ENCODE measurements at regions not wholly inside any gene's neighbourhood (a gene's known extent, or its start where the extent isn't known, plus 50 kb on each side); places are given as distances from the start of the nearest gene placed in this dataset.

DNA sequence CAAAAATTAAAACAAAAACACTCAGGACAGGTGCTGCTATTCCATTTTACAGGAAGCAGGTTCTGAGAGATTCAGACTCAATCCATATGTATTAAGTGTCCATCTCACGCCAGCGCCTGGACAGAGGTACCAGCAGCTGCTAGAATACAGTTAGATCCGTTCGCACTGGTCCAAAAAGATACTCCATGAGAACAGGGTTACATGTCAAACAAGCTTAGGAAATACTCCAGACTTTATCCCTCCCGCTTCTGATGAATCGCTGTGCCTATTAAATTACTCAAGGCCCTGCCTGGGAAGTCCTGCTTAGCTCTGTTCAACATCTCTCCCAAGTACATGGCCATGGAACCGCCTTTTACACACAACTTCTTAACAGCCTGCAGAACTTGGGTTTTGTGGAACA, 50.2 kb upstream of the SLC35C1 start:
- DNase-seq, result peak in 1 of 2 donors; percentile 56

DNA sequence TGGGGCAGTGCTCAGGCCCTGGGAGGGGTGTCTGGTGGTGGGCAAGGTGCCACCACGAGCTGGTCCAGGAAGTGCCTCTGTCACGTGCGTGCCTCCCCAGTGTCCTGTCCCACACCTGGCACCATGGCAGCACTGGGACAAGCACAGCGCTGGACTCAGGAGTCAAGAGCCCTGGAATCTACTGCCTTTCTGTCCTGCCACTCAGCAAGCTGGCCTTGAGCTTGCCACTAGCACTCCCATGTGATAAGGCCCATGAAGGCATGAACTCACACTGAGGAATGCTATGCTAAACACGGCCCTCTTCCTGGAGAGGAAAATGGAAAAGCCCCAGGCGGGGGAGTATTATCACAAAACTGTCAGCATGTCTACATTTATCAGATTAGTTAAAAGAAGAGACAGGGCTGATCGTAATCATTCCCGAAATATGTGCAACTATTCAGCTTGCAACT, 50.7 kb upstream of the SLC35C1 start:
- intact Hi-C loops (cut with DNase I; ENCODE audit: low total_unique reads), result no loop called here
- TF ChIP-seq POLR2AphosphoS5 (IDR thresholded peaks at IDR 0.05) (no peak), EP300 (IDR thresholded peaks at IDR 0.05) (no peak), POLR2A (IDR thresholded peaks at IDR 0.05) (no peak)
- TF ChIP-seq, protein P1, sequence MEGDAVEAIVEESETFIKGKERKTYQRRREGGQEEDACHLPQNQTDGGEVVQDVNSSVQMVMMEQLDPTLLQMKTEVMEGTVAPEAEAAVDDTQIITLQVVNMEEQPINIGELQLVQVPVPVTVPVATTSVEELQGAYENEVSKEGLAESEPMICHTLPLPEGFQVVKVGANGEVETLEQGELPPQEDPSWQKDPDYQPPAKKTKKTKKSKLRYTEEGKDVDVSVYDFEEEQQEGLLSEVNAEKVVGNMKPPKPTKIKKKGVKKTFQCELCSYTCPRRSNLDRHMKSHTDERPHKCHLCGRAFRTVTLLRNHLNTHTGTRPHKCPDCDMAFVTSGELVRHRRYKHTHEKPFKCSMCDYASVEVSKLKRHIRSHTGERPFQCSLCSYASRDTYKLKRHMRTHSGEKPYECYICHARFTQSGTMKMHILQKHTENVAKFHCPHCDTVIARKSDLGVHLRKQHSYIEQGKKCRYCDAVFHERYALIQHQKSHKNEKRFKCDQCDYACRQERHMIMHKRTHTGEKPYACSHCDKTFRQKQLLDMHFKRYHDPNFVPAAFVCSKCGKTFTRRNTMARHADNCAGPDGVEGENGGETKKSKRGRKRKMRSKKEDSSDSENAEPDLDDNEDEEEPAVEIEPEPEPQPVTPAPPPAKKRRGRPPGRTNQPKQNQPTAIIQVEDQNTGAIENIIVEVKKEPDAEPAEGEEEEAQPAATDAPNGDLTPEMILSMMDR (IDR thresholded peaks at IDR 0.05), result no peak
- Histone ChIP-seq H3K36me3 (no peaks in the 10 kb centered on the region), H3K4me1 (peaks cover 0 to 23% (median 9%) of the 10 kb centered on the region in 4 donors), H3K9me3 (no peaks in the 10 kb centered on the region), H3K27ac (no peak overlapping the region), H3K27me3 (peaks cover 0 to 62% (median 18%) of the 10 kb centered on the region in 3 donors), H3K4me3 (no peak overlapping the region)
- WGBS, 5 donors, result 40 to 57% (median 50%) methylated on average over 4 to 8 of the region's 8 CpGs
- peak in 1 of 2 donors; percentile 66 for DNase-seq

More for the DNA sequence above, 50.2 kb upstream of the SLC35C1 start:
- Histone ChIP-seq H3K27me3 (peaks cover 0 to 61% (median 18%) of the 10 kb centered on the region in 3 donors), H3K4me3 (no peak overlapping the region), H3K36me3 (no peaks in the 10 kb centered on the region), H3K27ac (no peak overlapping the region), H3K9me3 (no peaks in the 10 kb centered on the region), H3K4me1 (peaks cover 0 to 23% (median 9%) of the 10 kb centered on the region in 4 donors)
- intact Hi-C loops (cut with DNase I; ENCODE audit: low total_unique reads), result no loop called here
- no peak for TF ChIP-seq POLR2A (IDR thresholded peaks at IDR 0.05)
- TF ChIP-seq, protein P1 (IDR thresholded peaks at IDR 0.05), result no peak
- TF ChIP-seq EP300 (IDR thresholded peaks at IDR 0.05), result no peak
- no peak for TF ChIP-seq POLR2AphosphoS5 (IDR thresholded peaks at IDR 0.05)
- 82 to 89% (median 85%) methylated on average over 7 of the region's 7 CpGs for WGBS, 5 donors

DNA sequence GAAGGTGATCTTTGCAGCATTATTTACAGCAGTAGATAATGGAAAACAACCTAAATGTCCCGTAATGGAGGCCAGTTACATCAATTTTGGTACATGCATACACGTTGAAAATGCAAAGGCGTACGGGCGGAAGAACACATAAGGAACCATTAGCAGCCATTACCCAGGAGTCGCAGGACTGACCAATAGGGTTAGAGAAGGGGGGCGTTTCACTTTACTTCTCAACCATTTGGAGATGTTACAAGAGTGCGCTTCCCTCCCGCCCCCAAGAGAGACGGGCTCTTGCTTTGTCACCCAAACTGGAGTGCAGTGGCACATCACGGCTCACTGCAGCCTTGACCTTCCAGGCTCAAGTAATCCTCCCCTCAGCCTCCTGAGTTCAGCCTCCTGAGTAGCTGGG, 52.8 kb upstream of the SLC35C1 start:
- Histone ChIP-seq H3K27ac (no peak overlapping the region), H3K4me3 (no peak overlapping the region), H3K36me3 (no peaks in the 10 kb centered on the region), H3K4me1 (peaks cover 0 to 23% (median 9%) of the 10 kb centered on the region in 4 donors), H3K9me3 (no peaks in the 10 kb centered on the region), H3K27me3 (peaks cover 0 to 58% (median 18%) of the 10 kb centered on the region in 3 donors)
- 84 to 90% (median 89%) methylated on average over 11 of the region's 11 CpGs for WGBS, 5 donors
- DNase-seq, result no peak
- TF ChIP-seq POLR2AphosphoS5 (IDR thresholded peaks at IDR 0.05) (no peak), EP300 (IDR thresholded peaks at IDR 0.05) (no peak), POLR2A (IDR thresholded peaks at IDR 0.05) (no peak)
- TF ChIP-seq, protein P1 (IDR thresholded peaks at IDR 0.05), result no peak
- intact Hi-C loops (cut with DNase I; ENCODE audit: low total_unique reads), result no loop called here

DNA sequence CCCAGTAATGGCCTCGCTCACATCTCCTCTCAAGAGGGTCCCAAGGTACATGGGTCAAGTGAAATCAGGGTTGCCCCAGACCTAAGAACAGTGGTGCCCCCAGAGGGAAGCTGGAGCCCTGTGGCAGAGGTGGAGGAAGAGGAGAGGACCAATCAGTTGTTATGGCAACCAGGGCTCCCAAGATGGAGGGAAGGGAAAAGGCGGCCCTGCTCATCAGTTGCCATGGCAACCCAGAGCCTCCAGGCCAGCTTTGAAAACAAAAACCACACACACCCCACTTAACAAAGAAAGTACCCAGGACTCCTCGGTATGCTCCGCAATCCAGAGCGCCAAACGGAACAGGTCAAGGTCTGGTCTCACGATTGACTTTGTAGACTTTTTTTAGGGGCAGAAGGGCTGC, 53.5 kb upstream of the SLC35C1 start:
- peaks cover 0 to 55% (median 18%) of the 10 kb centered on the region in 3 donors for H3K27me3 ChIP-seq
- H3K4me3 ChIP-seq, result no peak overlapping the region
- peaks cover 0 to 23% (median 9%) of the 10 kb centered on the region in 4 donors for H3K4me1 ChIP-seq
- no peaks in the 10 kb centered on the region for H3K36me3 ChIP-seq
- peak in 1 of 2 donors; percentile 33 for DNase-seq
- no peaks in the 10 kb centered on the region for H3K9me3 ChIP-seq
- intact Hi-C loops (cut with DNase I; ENCODE audit: low total_unique reads), result no loop called here
- H3K27ac ChIP-seq, result no peak overlapping the region
- TF ChIP-seq POLR2A (IDR thresholded peaks at IDR 0.05) (no peak), EP300 (IDR thresholded peaks at IDR 0.05) (no peak), POLR2AphosphoS5 (IDR thresholded peaks at IDR 0.05) (no peak)
- TF ChIP-seq, protein P1 (IDR thresholded peaks at IDR 0.05), result no peak
- 35 to 66% (median 52%) methylated on average over 7 of the region's 7 CpGs for WGBS, 5 donors
